KMS-11 (cell line): ENCODE measurements at regions not wholly inside any gene's neighbourhood (a gene's known extent, or its start where the extent isn't known, plus 50 kb on each side); places are given as distances from the start of the nearest gene placed in this dataset.

ENCODE experiments used
- H2AFZ ChIP-seq: fragments of 200-600 bp; sonication (generic); 2 replicates; pipeline ENCODE4 v1.6.1; 2016; ENCODE audit warnings: antibody characterized with exemption, mixed run types, low read depth
- H3K27ac ChIP-seq: fragments of 200-600 bp; sonication (generic); 2 replicates; pipeline ENCODE4 v1.6.1; 2016; ENCODE audit warnings: mild to moderate bottlenecking, mixed run types
- H3K27me3 ChIP-seq: fragments of 200-600 bp; sonication (generic); 2 replicates; pipeline ENCODE4 v1.6.1; 2017; ENCODE audit warnings: mild to moderate bottlenecking, low read depth, mixed run types, moderate library complexity; ENCODE audit not compliant: insufficient read depth
- H3K36me3 ChIP-seq: fragments of 200-600 bp; sonication (generic); 2 replicates; pipeline ENCODE4 v1.6.1; 2017; ENCODE audit warnings: mild to moderate bottlenecking, mixed run types; ENCODE audit not compliant: insufficient read depth
- H3K4me1 ChIP-seq: fragments of 200-600 bp; sonication (generic); 2 replicates; pipeline ENCODE4 v1.6.1; 2016; ENCODE audit warnings: mild to moderate bottlenecking, low read depth, mixed run types; ENCODE audit not compliant: poor library complexity, severe bottlenecking
- H3K4me2 ChIP-seq: fragments of 200-600 bp; sonication (generic); 2 replicates; pipeline ENCODE4 v1.7.0; 2016; ENCODE audit warnings: mild to moderate bottlenecking, mixed run types
- H3K4me3 ChIP-seq: fragments of 200-600 bp; sonication (generic); IDR thresholded peaks from 2 replicates; pipeline ENCODE4 v1.6.1; 2017; ENCODE audit warnings: low read depth, low read length, mixed read lengths; ENCODE audit not compliant: insufficient read depth
- H3K79me2 ChIP-seq: fragments of 200-600 bp; sonication (generic); 2 replicates; pipeline ENCODE4 v1.6.1; 2016; ENCODE audit warnings: low read depth, mixed run types; ENCODE audit not compliant: insufficient read depth
- H3K9ac ChIP-seq: fragments of 200-600 bp; sonication (generic); 2 replicates; pipeline ENCODE4 v1.6.1; 2016; ENCODE audit warnings: mild to moderate bottlenecking, mixed run types
- H4K20me1 ChIP-seq: fragments of 200-600 bp; sonication (generic); 2 replicates; pipeline ENCODE4 v1.6.1; 2016; ENCODE audit warnings: mild to moderate bottlenecking, mixed run types; ENCODE audit not compliant: insufficient read depth
- CTCF ChIP-seq: fragments of 200-600 bp; sonication (generic); conservative IDR thresholded peaks from 2 replicates; pipeline ENCODE4 v1.6.1; 2017; ENCODE audit warnings: low read depth, mild to moderate bottlenecking, antibody characterized with exemption, low read length, moderate library complexity, mixed read lengths

- Histone ChIP-seq H3K4me2 (no peak overlapping the region), H3K27ac (no peak overlapping the region), H4K20me1 (no peaks in the 10 kb centered on the region), H3K27me3 (no peaks in the 10 kb centered on the region), H3K36me3 (no peaks in the 10 kb centered on the region), H3K9ac (no peak overlapping the region), H3K4me1 (peaks cover 8% of the 10 kb centered on the region), H3K4me3 (no peak overlapping the region), H3K79me2 (no peaks in the 10 kb centered on the region), H2AFZ (no peak overlapping the region)
- TF ChIP-seq CTCF = no peak
Observed at GRCh38 chr9:107177857-107178256, 105.2 kb upstream of the RAD23B start.

GRCh38 chr9:107178293-107178692, 104.8 kb upstream of the RAD23B start:
- H3K4me2 ChIP-seq = no peak overlapping the region
- H4K20me1 ChIP-seq = no peaks in the 10 kb centered on the region
- no peaks in the 10 kb centered on the region for H3K27me3 ChIP-seq
- TF ChIP-seq CTCF = no peak
- no peaks in the 10 kb centered on the region for H3K36me3 ChIP-seq
- H3K4me3 ChIP-seq = no peak overlapping the region
- no peak overlapping the region for H3K27ac ChIP-seq
- H3K79me2 ChIP-seq = no peaks in the 10 kb centered on the region
- H3K9ac ChIP-seq = no peak overlapping the region
- H2AFZ ChIP-seq = no peak overlapping the region
- H3K4me1 ChIP-seq = peaks cover 8% of the 10 kb centered on the region

GRCh38 chr9:107180206-107180605, 102.9 kb upstream of the RAD23B start:
- Histone ChIP-seq H3K4me3 (no peak overlapping the region), H3K27me3 (no peaks in the 10 kb centered on the region), H3K27ac (no peak overlapping the region), H4K20me1 (no peaks in the 10 kb centered on the region), H2AFZ (no peak overlapping the region), H3K79me2 (no peaks in the 10 kb centered on the region), H3K4me1 (no peaks in the 10 kb centered on the region), H3K4me2 (no peak overlapping the region), H3K36me3 (no peaks in the 10 kb centered on the region), H3K9ac (no peak overlapping the region)
- TF ChIP-seq CTCF = no peak

GRCh38 chr9:107183176-107183575, 99.9 kb upstream of the RAD23B start:
- no peak overlapping the region for H3K9ac ChIP-seq
- H3K4me1 ChIP-seq = no peaks in the 10 kb centered on the region
- H3K27ac ChIP-seq = no peak overlapping the region
- TF ChIP-seq CTCF = no peak
- H3K79me2 ChIP-seq = no peaks in the 10 kb centered on the region
- H3K4me2 ChIP-seq = no peak overlapping the region
- no peaks in the 10 kb centered on the region for H3K27me3 ChIP-seq
- no peak overlapping the region for H3K4me3 ChIP-seq
- H3K36me3 ChIP-seq = no peaks in the 10 kb centered on the region
- no peak overlapping the region for H2AFZ ChIP-seq
- no peaks in the 10 kb centered on the region for H4K20me1 ChIP-seq

- no peak overlapping the region for H3K4me3 ChIP-seq
- no peaks in the 10 kb centered on the region for H3K27me3 ChIP-seq
- no peaks in the 10 kb centered on the region for H4K20me1 ChIP-seq
- H3K27ac ChIP-seq = no peak overlapping the region
- H3K36me3 ChIP-seq = no peaks in the 10 kb centered on the region
- no peak overlapping the region for H2AFZ ChIP-seq
- no peaks in the 10 kb centered on the region for H3K4me1 ChIP-seq
- H3K79me2 ChIP-seq = no peaks in the 10 kb centered on the region
- H3K4me2 ChIP-seq = no peak overlapping the region
- no peak overlapping the region for H3K9ac ChIP-seq
- TF ChIP-seq CTCF = no peak
Observed at GRCh38 chr9:107188376-107188775, 94.7 kb upstream of the RAD23B start.
